H9 (cell line): ENCODE measurements at regions not wholly inside any gene's neighbourhood (a gene's known extent, or its start where the extent isn't known, plus 50 kb on each side); places are given as distances from the start of the nearest gene placed in this dataset.

Source experiments
- DNase-seq: peaks from one replicate; pipeline ENCODE4 v3.0.0-alpha.2; 2017
- H2AFZ ChIP-seq: one replicate; pipeline ENCODE4 v1.6.1; 2013; ENCODE audit warnings: mild to moderate bottlenecking, low read length, control low read depth, moderate library complexity
- H2AK5ac ChIP-seq: 2 replicates; pipeline ENCODE4 v1.6.1; 2013; ENCODE audit warnings: low read length, control low read depth, mixed read lengths; ENCODE audit not compliant: insufficient read length
- H2BK120ac ChIP-seq: one replicate; pipeline ENCODE4 v1.6.1; 2013; ENCODE audit warnings: low read depth, mild to moderate bottlenecking, low read length, control low read depth, inconsistent platforms; ENCODE audit not compliant: poor library complexity, severe bottlenecking
- H2BK12ac ChIP-seq: 2 replicates; pipeline ENCODE4 v1.6.1; 2013; ENCODE audit warnings: low read length, control low read depth, mixed read lengths, low read depth; ENCODE audit not compliant: insufficient read length
- H2BK15ac ChIP-seq: 2 replicates; pipeline ENCODE4 v1.6.1; 2013; ENCODE audit warnings: low read depth, low read length, control low read depth
- H2BK20ac ChIP-seq: one replicate; pipeline ENCODE4 v1.6.1; 2013; ENCODE audit warnings: low read depth, mild to moderate bottlenecking, low read length, control low read depth, inconsistent platforms; ENCODE audit not compliant: poor library complexity, severe bottlenecking
- H2BK5ac ChIP-seq: 2 replicates; pipeline ENCODE4 v1.6.1; 2013; ENCODE audit warnings: low read length, control low read depth, mixed read lengths; ENCODE audit not compliant: insufficient read length
- H3K14ac ChIP-seq: 2 replicates; pipeline ENCODE4 v1.6.1; 2013; ENCODE audit warnings: low read length, control low read depth; ENCODE audit not compliant: insufficient read depth
- H3K18ac ChIP-seq: 2 replicates; pipeline ENCODE4 v1.6.1; 2013; ENCODE audit warnings: low read depth, mild to moderate bottlenecking, mixed read lengths, low read length, control low read depth; ENCODE audit not compliant: insufficient read length
- H3K23ac ChIP-seq: 2 replicates; pipeline ENCODE4 v1.6.1; 2013; ENCODE audit warnings: low read length, control low read depth, mixed read lengths, low read depth; ENCODE audit not compliant: insufficient read length
- H3K23me2 ChIP-seq: 2 replicates; pipeline ENCODE4 v1.6.1; 2013; ENCODE audit warnings: low read depth, mild to moderate bottlenecking, mixed read lengths, low read length, control low read depth; ENCODE audit not compliant: insufficient read length, poor library complexity, severe bottlenecking
- H3K27ac ChIP-seq: 2 replicates; pipeline ENCODE4 v1.5.1; 2013; ENCODE audit warnings: low read length, control low read depth, mixed read lengths, low read depth; ENCODE audit not compliant: insufficient read length
- H3K27me3 ChIP-seq: 2 replicates; pipeline ENCODE4 v1.6.1; 2013; ENCODE audit warnings: low read length, control low read depth, inconsistent platforms; ENCODE audit not compliant: insufficient read depth
- H3K4ac ChIP-seq: 2 replicates; pipeline ENCODE4 v1.6.1; 2013; ENCODE audit warnings: low read depth, mild to moderate bottlenecking, control low read depth, inconsistent platforms, low read length, moderate library complexity
- H3K4me1 ChIP-seq: 2 replicates; pipeline ENCODE4 v1.6.1; 2013; ENCODE audit warnings: low read length, control low read depth, inconsistent platforms; ENCODE audit not compliant: insufficient read depth
- H3K4me2 ChIP-seq: 2 replicates; pipeline ENCODE4 v1.6.1; 2013; ENCODE audit warnings: low read length, control low read depth, mixed read lengths; ENCODE audit not compliant: insufficient read length, insufficient read depth
- H3K56ac ChIP-seq: 2 replicates; pipeline ENCODE4 v1.6.1; 2013; ENCODE audit warnings: low read depth, mild to moderate bottlenecking, mixed read lengths, low read length, control low read depth; ENCODE audit not compliant: insufficient read length
- H3K79me1 ChIP-seq: 2 replicates; pipeline ENCODE4 v1.6.1; 2013; ENCODE audit warnings: low read depth, mild to moderate bottlenecking, moderate library complexity, low read length, control low read depth, inconsistent platforms; ENCODE audit not compliant: insufficient read depth, poor library complexity, severe bottlenecking
- H3K79me2 ChIP-seq: 2 replicates; pipeline ENCODE4 v1.6.1; 2013; ENCODE audit warnings: low read length, control low read depth, inconsistent platforms; ENCODE audit not compliant: insufficient read depth
- H3K9ac ChIP-seq: 2 replicates; pipeline ENCODE4 v1.6.1; 2013; ENCODE audit warnings: low read length, control low read depth, mixed read lengths; ENCODE audit not compliant: insufficient read length; ENCODE audit errors: extremely low read depth
- H3K9me3 ChIP-seq: one replicate; pipeline ENCODE4 v1.6.1; 2013; ENCODE audit warnings: low read depth, low read length, inconsistent platforms; ENCODE audit not compliant: control insufficient read depth
- H3T11ph ChIP-seq: one replicate; pipeline ENCODE4 v1.6.1; 2013; ENCODE audit warnings: mild to moderate bottlenecking, low read length, control low read depth, inconsistent platforms
- H4K20me1 ChIP-seq: one replicate; pipeline ENCODE4 v1.6.1; 2013; ENCODE audit not compliant: control insufficient read depth, insufficient read length, insufficient read depth
- H4K5ac ChIP-seq: 2 replicates; pipeline ENCODE4 v1.6.1; 2013; ENCODE audit warnings: low read depth, mild to moderate bottlenecking, mixed read lengths, low read length, control low read depth; ENCODE audit not compliant: insufficient read length
- H4K8ac ChIP-seq: replicated peaks from 2 replicates; pipeline ENCODE4 v1.6.1; 2013; ENCODE audit warnings: low read length, control low read depth, mixed read lengths, low read depth; ENCODE audit not compliant: insufficient read length
- H4K91ac ChIP-seq: 2 replicates; pipeline ENCODE4 v1.6.1; 2013; ENCODE audit warnings: low read depth, mild to moderate bottlenecking, moderate library complexity, mixed read lengths, low read length, control low read depth; ENCODE audit not compliant: insufficient read length
- H3K27ac Mint-ChIP-seq, 3 experiments: 2 replicates in 2 of 3; 3 replicates in 1 of 3; pipeline ENCODE4 v1.8.0; 2020 to 2021; ENCODE audit warnings: mixed read lengths in 3 of 3, mild to moderate bottlenecking in 1 of 3, moderate library complexity in 1 of 3
- H3K27me3 Mint-ChIP-seq: 2 replicates; pipeline ENCODE4 v1.8.0; 2021; ENCODE audit warnings: low read depth, mild to moderate bottlenecking, moderate library complexity, mixed read lengths
- H3K36me3 Mint-ChIP-seq, 3 experiments: 2 replicates in 2 of 3; 3 replicates in 1 of 3; pipeline ENCODE4 v1.8.0; 2020 to 2021; ENCODE audit warnings: low read depth in 3 of 3, mixed read lengths in 3 of 3; ENCODE audit not compliant: insufficient read depth in 1 of 3
- H3K4me1 Mint-ChIP-seq, 2 experiments: 2 replicates each; pipeline ENCODE4 v1.8.0; 2020; ENCODE audit warnings: mixed read lengths in 2 of 2
- H3K4me3 Mint-ChIP-seq, 2 experiments: 2 replicates in 1 of 2; 3 replicates in 1 of 2; pipeline ENCODE4 v1.8.0; 2020 to 2021; ENCODE audit warnings: mild to moderate bottlenecking in 2 of 2, mixed read lengths in 2 of 2, moderate library complexity in 1 of 2
- H3K9me3 Mint-ChIP-seq, 2 experiments: 2 replicates in 1 of 2; 3 replicates in 1 of 2; pipeline ENCODE4 v1.8.0; 2020; ENCODE audit warnings: mild to moderate bottlenecking in 2 of 2, mixed read lengths in 2 of 2, moderate library complexity in 1 of 2
- CTCF ChIP-seq: fragments of 200-600 bp; sonication (generic); conservative IDR thresholded peaks from 3 replicates; pipeline ENCODE4 v1.8.0; 2021; ENCODE audit warnings: antibody characterized with exemption, mild to moderate bottlenecking
- WGBS: extraction: QIAGEN DNeasy Blood & Tissue Kit; methylation state at CpG from one replicate; pipeline ENCODE4 v1.1.7; 2013; ENCODE audit warnings: missing lambda C conversion rate, low lambda C conversion rate, mixed read lengths; ENCODE audit not compliant: insufficient read length; ENCODE audit errors: extremely low coverage; 5-methylcytosine and 5-hydroxymethylcytosine counted together

GRCh38 chr10:16187161-16187560 lies 249.6 kb upstream of the PTER start:
- H3K23ac ChIP-seq, result no peak overlapping the region
- H3K4me1 ChIP-seq, result no peaks in the 10 kb centered on the region; the same call in 1 of the 2 replicates
- no peak for TF ChIP-seq CTCF
- H3K9me3 Mint-ChIP-seq, result peaks cover 0 to 4% of the 10 kb centered on the region in 2 experiments; a peak in 3 of 5 replicates
- no peak overlapping the region for H3K4ac ChIP-seq
- H3K4me2 ChIP-seq, result no peak overlapping the region
- WGBS, result no CpG with 5 or more reads among the region's 2 CpGs
- peaks cover 20 to 39% of the 10 kb centered on the region in 2 experiments for H3K4me1 Mint-ChIP-seq
- H3K27ac ChIP-seq, result no peak overlapping the region
- H3K79me1 ChIP-seq, result no peaks in the 10 kb centered on the region
- DNase-seq, result no peak
- no peak overlapping the region for H2BK15ac ChIP-seq
- no peak overlapping the region for H3K4me3 Mint-ChIP-seq
- H3K23me2 ChIP-seq, result no peaks in the 10 kb centered on the region
- no peak overlapping the region for H2BK120ac ChIP-seq
- H4K8ac ChIP-seq, result no peak overlapping the region
- peaks cover 14 to 28% (median 17%) of the 10 kb centered on the region in 3 experiments for H3K36me3 Mint-ChIP-seq
- H3K27ac Mint-ChIP-seq, result no peak overlapping the region
- no peak overlapping the region for H3K14ac ChIP-seq
- H2AK5ac ChIP-seq, result no peak overlapping the region
- no peak overlapping the region for H3K18ac ChIP-seq
- H3K56ac ChIP-seq, result no peak overlapping the region
- no peak overlapping the region for H3K9ac ChIP-seq
- H2BK20ac ChIP-seq, result no peak overlapping the region
- H3K79me2 ChIP-seq, result no peaks in the 10 kb centered on the region
- no peak overlapping the region for H4K5ac ChIP-seq
- no peak overlapping the region for H2AFZ ChIP-seq
- H3K27me3 Mint-ChIP-seq, result no peaks in the 10 kb centered on the region
- no peak overlapping the region for H2BK5ac ChIP-seq
- H4K91ac ChIP-seq, result no peak overlapping the region
- no peak overlapping the region for H3T11ph ChIP-seq
- no peaks in the 10 kb centered on the region for H3K27me3 ChIP-seq
- H3K9me3 ChIP-seq, result no peaks in the 10 kb centered on the region
- H4K20me1 ChIP-seq, result no peaks in the 10 kb centered on the region
- no peak overlapping the region for H2BK12ac ChIP-seq
